Natural killer cell (primary cell): ENCODE measurements at regions not wholly inside any gene's neighbourhood (a gene's known extent, or its start where the extent isn't known, plus 50 kb on each side); places are given as distances from the start of the nearest gene placed in this dataset.

Source experiments
- ATAC-seq, 3 donors: fragments of 150-1000 bp in 2 of 3; fragments of 200-7000 bp in 1 of 3; cut with Tn5 transposase; 1 replicate in 1 of 3; 2 replicates in 2 of 3; pipeline ENCODE4 v1.10.0; 2021; ENCODE audit warnings: mild to moderate bottlenecking in 2 of 3, moderate library complexity in 2 of 3
- DNase-seq, 2 donors: peaks; one replicate each; pipeline versions ENCODE4 v3.0.0 to v3.0.0-alpha.2; 2013 to 2021; ENCODE audit warnings: mixed read lengths in 1 of 2
- H3K27ac ChIP-seq: one replicate; pipeline ENCODE4 v1.5.1; 2013; ENCODE audit warnings: mild to moderate bottlenecking, low read length
- H3K27me3 ChIP-seq: one replicate; pipeline ENCODE4 v1.6.1; 2013; ENCODE audit warnings: low read length; ENCODE audit not compliant: control insufficient read depth, insufficient read depth
- H3K36me3 ChIP-seq: one replicate; pipeline ENCODE4 v1.6.1; 2013; ENCODE audit warnings: low read length; ENCODE audit not compliant: control insufficient read depth, insufficient read depth
- H3K4me1 ChIP-seq: one replicate; pipeline ENCODE4 v1.6.1; 2013; ENCODE audit warnings: low read length; ENCODE audit not compliant: control insufficient read depth, insufficient read depth
- H3K4me3 ChIP-seq: one replicate; pipeline ENCODE4 v1.5.1; 2013; ENCODE audit warnings: low read length
- H3K9me3 ChIP-seq: one replicate; pipeline ENCODE4 v1.6.1; 2013; ENCODE audit warnings: low read length; ENCODE audit not compliant: control insufficient read depth, insufficient read depth
- H3K27ac Mint-ChIP-seq, 2 donors: one replicate each; pipeline ENCODE4 v1.8.0; 2022; ENCODE audit warnings: mild to moderate bottlenecking in 2 of 2, mixed read lengths in 2 of 2, moderate library complexity in 1 of 2
- H3K27me3 Mint-ChIP-seq, 2 donors: one replicate each; pipeline ENCODE4 v1.8.0; 2022; ENCODE audit warnings: low read depth in 2 of 2, mixed read lengths in 2 of 2
- H3K36me3 Mint-ChIP-seq: one replicate; pipeline ENCODE4 v1.8.0; 2022; ENCODE audit warnings: mixed read lengths
- H3K4me1 Mint-ChIP-seq, 2 donors: one replicate each; pipeline ENCODE4 v1.8.0; 2022; ENCODE audit warnings: mixed read lengths in 2 of 2
- H3K4me3 Mint-ChIP-seq: one replicate; pipeline ENCODE4 v1.8.0; 2022; ENCODE audit warnings: mild to moderate bottlenecking, moderate library complexity, mixed read lengths
- H3K9me3 Mint-ChIP-seq, 2 donors: one replicate each; pipeline ENCODE4 v1.8.0; 2022; ENCODE audit warnings: mixed read lengths in 2 of 2
- CTCF ChIP-seq: fragments of 200-600 bp; IDR thresholded peaks from one replicate; pipeline ENCODE4 v1.8.0; 2022; ENCODE audit warnings: antibody characterized with exemption
- WGBS: methylation state at CpG from one replicate; pipeline ENCODE4 v1.1.7; 2013; ENCODE audit warnings: missing lambda C conversion rate; ENCODE audit not compliant: insufficient coverage; 5-methylcytosine and 5-hydroxymethylcytosine counted together
- intact Hi-C: fragments of 100-400 bp; cut with micrococcal nuclease; formaldehyde crosslinking; loops from one replicate; pipeline ENCODE4 v1.14.2; 2022

- no peaks in the 10 kb centered on the region for H3K9me3 ChIP-seq
- no peak overlapping the region for H3K4me3 ChIP-seq
- Mint-ChIP-seq H3K27ac (no peak overlapping the region), H3K27me3 (peaks cover 25 to 35% of the 10 kb centered on the region in 2 donors), H3K4me1 (no peaks in the 10 kb centered on the region), H3K9me3 (no peaks in the 10 kb centered on the region), H3K36me3 (no peaks in the 10 kb centered on the region), H3K4me3 (no peak overlapping the region)
- H3K36me3 ChIP-seq, result no peaks in the 10 kb centered on the region
- intact Hi-C loops, result no loop called here
- 77% methylated on average over 3 of the region's 4 CpGs for WGBS
- H3K27me3 ChIP-seq, result peaks cover 5% of the 10 kb centered on the region
- DNase-seq (no peak), ATAC-seq (no peak)
- H3K27ac ChIP-seq, result no peak overlapping the region
- TF ChIP-seq CTCF, result no peak
- no peaks in the 10 kb centered on the region for H3K4me1 ChIP-seq
Measured at GRCh38 chr11:134784568-134784967, 372.5 kb upstream of the B3GAT1 start.

- H3K27ac ChIP-seq, result no peak overlapping the region
- ATAC-seq (no peak), DNase-seq (no peak)
- H3K36me3 ChIP-seq, result no peaks in the 10 kb centered on the region
- peaks cover 28 to 41% of the 10 kb centered on the region in 2 donors for H3K27me3 Mint-ChIP-seq
- no peaks in the 10 kb centered on the region for H3K36me3 Mint-ChIP-seq
- TF ChIP-seq CTCF, result no peak
- H3K9me3 ChIP-seq, result no peaks in the 10 kb centered on the region
- no peaks in the 10 kb centered on the region for H3K4me1 ChIP-seq
- no peaks in the 10 kb centered on the region for H3K9me3 Mint-ChIP-seq
- H3K4me1 Mint-ChIP-seq, result no peaks in the 10 kb centered on the region
- 62% methylated on average over 2 of the region's 2 CpGs for WGBS
- H3K27me3 ChIP-seq, result peaks cover 5% of the 10 kb centered on the region
- H3K4me3 ChIP-seq, result no peak overlapping the region
- no peak overlapping the region for H3K4me3 Mint-ChIP-seq
- no peak overlapping the region for H3K27ac Mint-ChIP-seq
- intact Hi-C loops, result no loop called here
Measured at GRCh38 chr11:134784046-134784445, 372.0 kb upstream of the B3GAT1 start.

GRCh38 chr11:134783234-134783633 lies 371.2 kb upstream of the B3GAT1 start:
- WGBS, result 58% methylated on average over 4 of the region's 4 CpGs
- Mint-ChIP-seq H3K27ac (no peak overlapping the region), H3K27me3 (peaks cover 28 to 49% of the 10 kb centered on the region in 2 donors), H3K9me3 (no peaks in the 10 kb centered on the region), H3K36me3 (no peaks in the 10 kb centered on the region), H3K4me1 (no peaks in the 10 kb centered on the region), H3K4me3 (no peak overlapping the region)
- Histone ChIP-seq H3K4me3 (no peak overlapping the region), H3K9me3 (no peaks in the 10 kb centered on the region), H3K36me3 (no peaks in the 10 kb centered on the region), H3K4me1 (no peaks in the 10 kb centered on the region), H3K27me3 (peaks cover 7% of the 10 kb centered on the region), H3K27ac (no peak overlapping the region)
- TF ChIP-seq CTCF, result no peak
- no peak for DNase-seq
- ATAC-seq, result no peak
- intact Hi-C loops, result no loop called here

- ATAC-seq, result no peak
- Histone ChIP-seq H3K27ac (no peak overlapping the region), H3K4me1 (no peaks in the 10 kb centered on the region), H3K4me3 (no peak overlapping the region), H3K27me3 (peaks cover 7% of the 10 kb centered on the region), H3K9me3 (no peaks in the 10 kb centered on the region), H3K36me3 (no peaks in the 10 kb centered on the region)
- Mint-ChIP-seq H3K9me3 (no peaks in the 10 kb centered on the region), H3K27ac (no peak overlapping the region), H3K27me3 (peaks cover 22 to 50% of the 10 kb centered on the region in 2 donors), H3K4me1 (no peaks in the 10 kb centered on the region), H3K36me3 (no peaks in the 10 kb centered on the region), H3K4me3 (no peak overlapping the region)
- TF ChIP-seq CTCF, result no peak
- intact Hi-C loops, result no loop called here
- DNase-seq, result no peak
- 56% methylated on average over 3 of the region's 3 CpGs for WGBS
Measured at GRCh38 chr11:134781380-134781866, 369.4 kb upstream of the B3GAT1 start.
